ENCODE measurements at regions not wholly inside any gene's neighbourhood (a gene's known extent, or its start where the extent isn't known, plus 50 kb on each side); places are given as distances from the start of the nearest gene placed in this dataset.

- no peak for TF ChIP-seq PHF8 (conservative IDR thresholded peaks at IDR 0.05; ENCODE audit: low read depth, low read length)
- no peak for TF ChIP-seq JUND (IDR thresholded peaks at IDR 0.05; ENCODE audit: low read length)
- no peak for TF ChIP-seq SAP30 (IDR thresholded peaks at IDR 0.05; ENCODE audit: insufficient read depth, insufficient replicate concordance, low read length)
- no peak for TF ChIP-seq SP1 (IDR thresholded peaks at IDR 0.05; ENCODE audit: low read depth, low read length)
Observed at GRCh38 chr2:105611333-105611637, 133.4 kb upstream of the NCK2 start (continued).
